Neural crest cell (in vitro differentiated cells): ENCODE measurements at regions not wholly inside any gene's neighbourhood (a gene's known extent, or its start where the extent isn't known, plus 50 kb on each side); places are given as distances from the start of the nearest gene placed in this dataset.

Experiments
- DNase-seq: peaks from one replicate; pipeline ENCODE4 v3.0.0; 2021; ENCODE audit warnings: low read depth, mixed read lengths, low spot score
- H3K27ac Mint-ChIP-seq: one replicate; pipeline ENCODE4 v1.8.0; 2021; ENCODE audit warnings: mild to moderate bottlenecking, mixed read lengths; ENCODE audit not compliant: unreplicated experiment
- H3K27me3 Mint-ChIP-seq: 2 replicates; pipeline ENCODE4 v1.8.0; 2021; ENCODE audit warnings: low read depth, mild to moderate bottlenecking, mixed read lengths
- H3K36me3 Mint-ChIP-seq: 2 replicates; pipeline ENCODE4 v1.8.0; 2021; ENCODE audit warnings: low read depth, mild to moderate bottlenecking, mixed read lengths
- H3K4me1 Mint-ChIP-seq: 2 replicates; pipeline ENCODE4 v1.8.0; 2021; ENCODE audit warnings: mixed read lengths
- H3K4me3 Mint-ChIP-seq: one replicate; pipeline ENCODE4 v1.8.0; 2021; ENCODE audit warnings: mild to moderate bottlenecking, mixed read lengths
- H3K9me3 Mint-ChIP-seq: 2 replicates; pipeline ENCODE4 v1.8.0; 2021; ENCODE audit warnings: mixed read lengths
- TF ChIP-seq, protein P1 (sequence below): fragments of 200-600 bp; sonication (generic); conservative IDR thresholded peaks from 2 replicates; pipeline ENCODE4 v1.5.0; 2021; ENCODE audit warnings: antibody characterized with exemption, mild to moderate bottlenecking

DNA sequence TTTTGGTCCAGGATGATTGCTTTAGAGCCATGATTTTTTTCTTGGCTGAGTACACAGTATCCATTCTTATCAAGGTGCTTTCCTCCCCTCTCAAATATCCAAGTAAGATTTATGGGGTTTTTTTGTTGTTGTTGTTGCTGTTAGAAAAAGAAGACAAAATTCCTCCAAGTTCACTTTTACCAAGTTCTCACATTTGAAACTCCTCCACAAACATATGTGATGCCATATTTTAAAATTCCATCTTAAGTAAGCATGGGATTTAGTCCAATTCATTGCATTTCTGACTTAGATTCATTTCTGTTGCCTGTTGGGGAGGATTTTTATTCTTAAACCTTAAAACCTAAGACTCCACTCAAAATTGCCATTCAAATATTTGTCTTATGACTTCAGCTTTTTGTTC, 128.6 kb upstream of the SPATA12 start:
- DNase-seq, result no peak
- Mint-ChIP-seq H3K9me3 (peaks cover 4% of the 10 kb centered on the region), H3K4me1 (peaks cover 5% of the 10 kb centered on the region), H3K4me3 (no peak overlapping the region), H3K27ac (no peak overlapping the region), H3K27me3 (no peaks in the 10 kb centered on the region), H3K36me3 (peaks cover 4% of the 10 kb centered on the region)
- TF ChIP-seq, protein P1, sequence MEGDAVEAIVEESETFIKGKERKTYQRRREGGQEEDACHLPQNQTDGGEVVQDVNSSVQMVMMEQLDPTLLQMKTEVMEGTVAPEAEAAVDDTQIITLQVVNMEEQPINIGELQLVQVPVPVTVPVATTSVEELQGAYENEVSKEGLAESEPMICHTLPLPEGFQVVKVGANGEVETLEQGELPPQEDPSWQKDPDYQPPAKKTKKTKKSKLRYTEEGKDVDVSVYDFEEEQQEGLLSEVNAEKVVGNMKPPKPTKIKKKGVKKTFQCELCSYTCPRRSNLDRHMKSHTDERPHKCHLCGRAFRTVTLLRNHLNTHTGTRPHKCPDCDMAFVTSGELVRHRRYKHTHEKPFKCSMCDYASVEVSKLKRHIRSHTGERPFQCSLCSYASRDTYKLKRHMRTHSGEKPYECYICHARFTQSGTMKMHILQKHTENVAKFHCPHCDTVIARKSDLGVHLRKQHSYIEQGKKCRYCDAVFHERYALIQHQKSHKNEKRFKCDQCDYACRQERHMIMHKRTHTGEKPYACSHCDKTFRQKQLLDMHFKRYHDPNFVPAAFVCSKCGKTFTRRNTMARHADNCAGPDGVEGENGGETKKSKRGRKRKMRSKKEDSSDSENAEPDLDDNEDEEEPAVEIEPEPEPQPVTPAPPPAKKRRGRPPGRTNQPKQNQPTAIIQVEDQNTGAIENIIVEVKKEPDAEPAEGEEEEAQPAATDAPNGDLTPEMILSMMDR, result no peak

DNA sequence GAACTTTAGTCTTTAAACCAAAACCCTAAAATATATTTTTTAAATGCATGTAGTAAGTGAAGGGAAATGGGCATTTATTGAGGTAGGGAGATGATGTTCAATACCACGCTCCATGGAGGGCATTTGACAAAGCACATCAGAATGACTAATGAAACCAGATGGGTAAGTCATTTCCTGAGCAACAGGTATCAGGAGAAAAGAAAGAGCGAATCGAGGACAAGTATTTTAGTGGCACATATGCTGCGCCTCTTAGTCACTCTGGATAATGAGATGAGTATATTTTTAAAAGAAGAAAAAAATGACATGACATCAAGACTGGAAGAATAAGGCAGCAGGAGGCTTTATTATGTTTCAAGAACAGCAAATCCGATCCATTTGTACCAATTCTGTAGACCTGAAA, 129.0 kb upstream of the ARHGEF3 start:
- TF ChIP-seq, protein P1, result no peak
- DNase-seq, result no peak
- no peaks in the 10 kb centered on the region for H3K27me3 Mint-ChIP-seq
- peaks cover 4% of the 10 kb centered on the region for H3K36me3 Mint-ChIP-seq
- H3K4me3 Mint-ChIP-seq, result no peak overlapping the region
- peaks cover 12% of the 10 kb centered on the region for H3K4me1 Mint-ChIP-seq
- peaks cover 4% of the 10 kb centered on the region for H3K9me3 Mint-ChIP-seq
- no peak overlapping the region for H3K27ac Mint-ChIP-seq

DNA sequence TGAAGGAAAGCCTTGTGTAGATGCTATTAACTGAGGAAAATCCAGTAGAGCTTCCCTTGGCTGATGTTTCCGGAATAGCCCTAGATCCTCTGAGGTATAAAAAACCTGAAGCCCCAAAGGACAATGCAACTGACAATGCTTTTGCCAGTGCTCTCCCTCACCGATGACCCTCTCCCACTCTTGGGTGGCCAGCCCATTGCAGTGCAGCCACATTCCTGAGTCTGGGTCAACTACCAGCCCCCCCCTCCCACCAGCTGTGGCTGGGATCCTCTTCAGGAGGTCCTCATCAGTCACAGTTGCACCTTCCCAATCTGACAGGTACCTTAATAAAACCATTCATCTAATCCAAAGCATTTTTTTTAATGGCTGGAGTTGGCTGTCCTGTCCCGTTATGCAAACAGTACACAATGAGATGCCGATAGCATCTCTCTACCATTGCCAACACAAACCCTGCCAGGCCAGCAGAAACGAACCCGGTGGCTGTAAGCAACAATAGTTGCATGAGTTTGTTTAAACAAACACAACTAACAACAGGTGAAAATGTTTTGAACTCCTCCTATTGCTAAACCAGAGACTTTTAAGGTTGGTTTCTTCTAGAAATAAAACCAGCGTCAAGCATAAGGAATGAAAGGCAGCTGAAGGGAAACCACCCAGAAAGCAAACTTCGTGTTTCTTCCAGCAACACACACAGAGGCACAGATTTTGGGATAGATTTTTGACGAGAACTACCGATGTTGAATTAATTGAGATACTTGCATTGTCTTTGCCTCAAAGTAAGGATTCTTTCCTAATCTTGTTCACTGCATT, 128.3 kb upstream of the ARHGEF3 start:
- TF ChIP-seq, protein P1, result no peak

DNA sequence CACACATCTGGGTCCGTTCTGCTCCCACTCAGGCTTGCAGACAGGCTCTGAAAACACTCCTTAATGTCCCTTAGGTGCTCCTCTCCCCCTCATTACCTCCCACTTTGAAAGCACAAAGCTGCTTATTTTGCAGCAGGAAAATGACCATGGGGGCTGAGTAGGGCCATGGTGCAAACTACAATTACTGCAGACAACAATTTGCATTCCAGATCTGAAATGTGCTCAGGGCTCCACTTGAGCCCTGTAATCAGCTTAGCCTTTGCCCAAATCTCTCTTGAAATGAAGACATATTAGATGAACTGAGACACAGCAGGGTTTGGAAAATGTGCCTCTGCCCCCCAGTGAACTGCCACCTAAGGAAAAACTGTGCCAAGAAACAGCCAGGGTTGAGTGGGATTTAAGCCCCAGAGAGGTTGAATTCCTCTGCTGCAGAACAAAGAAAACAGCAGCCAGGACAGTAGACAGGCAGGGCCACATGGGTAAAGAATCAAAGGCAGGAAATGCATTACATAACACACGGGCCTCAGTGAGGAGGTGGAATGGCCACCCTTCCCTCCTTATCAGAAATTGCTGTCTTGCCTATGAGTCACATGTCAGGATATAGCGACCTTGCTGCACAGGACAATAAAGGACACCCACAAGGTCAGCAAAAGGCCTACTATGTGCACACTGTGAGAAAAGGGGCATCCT, 126.8 kb upstream of the ARHGEF3 start:
- Mint-ChIP-seq H3K4me1 (peaks cover 20% of the 10 kb centered on the region), H3K27me3 (no peaks in the 10 kb centered on the region), H3K4me3 (no peak overlapping the region), H3K36me3 (no peaks in the 10 kb centered on the region), H3K9me3 (no peaks in the 10 kb centered on the region), H3K27ac (no peak overlapping the region)
- TF ChIP-seq, protein P1, result no peak
- no peak for DNase-seq

More for the DNA sequence above, 128.3 kb upstream of the ARHGEF3 start:
- no peaks in the 10 kb centered on the region for H3K27me3 Mint-ChIP-seq
- H3K9me3 Mint-ChIP-seq, result peaks cover 4% of the 10 kb centered on the region
- H3K36me3 Mint-ChIP-seq, result peaks cover 4% of the 10 kb centered on the region
- H3K27ac Mint-ChIP-seq, result no peak overlapping the region
- no peak overlapping the region for H3K4me3 Mint-ChIP-seq
- no peak for DNase-seq
- H3K4me1 Mint-ChIP-seq, result peaks cover 12% of the 10 kb centered on the region

DNA sequence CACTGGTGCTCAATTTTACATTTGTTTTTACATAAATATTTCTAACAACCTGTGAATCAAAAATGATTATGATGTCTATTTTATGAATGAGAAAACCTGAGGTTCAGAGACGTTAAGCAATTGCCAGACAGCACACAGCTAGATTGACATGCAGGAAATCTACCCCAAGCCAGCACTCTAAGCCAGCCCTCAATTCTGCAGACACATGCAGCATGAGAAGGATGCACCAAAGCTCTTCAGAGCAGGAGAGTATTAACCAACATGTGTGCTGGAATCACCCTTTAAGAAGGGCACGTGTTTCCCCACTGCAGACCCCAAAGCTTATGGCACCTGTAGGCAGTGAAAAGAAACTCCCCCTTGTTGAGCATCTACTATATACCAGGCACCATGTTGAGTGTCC, 126.1 kb upstream of the ARHGEF3 start:
- DNase-seq, result no peak
- peaks cover 23% of the 10 kb centered on the region for H3K4me1 Mint-ChIP-seq
- no peaks in the 10 kb centered on the region for H3K9me3 Mint-ChIP-seq
- no peaks in the 10 kb centered on the region for H3K36me3 Mint-ChIP-seq
- H3K4me3 Mint-ChIP-seq, result no peak overlapping the region
- TF ChIP-seq, protein P1, result no peak
- H3K27me3 Mint-ChIP-seq, result no peaks in the 10 kb centered on the region
- H3K27ac Mint-ChIP-seq, result no peak overlapping the region
